ENCODE measurements at regions not wholly inside any gene's neighbourhood (a gene's known extent, or its start where the extent isn't known, plus 50 kb on each side); places are given as distances from the start of the nearest gene placed in this dataset.

GRCh38 chr6:132004668-132005067 is 53.5 kb upstream of the CCN2 start:
- no peak for ATAC-seq (ENCODE audit: low read depth)
- TF ChIP-seq CTCF (IDR thresholded peaks at IDR 0.05; ENCODE audit: poor library complexity, severe bottlenecking): no peak
- no peak for DNase-seq (ENCODE audit: low spot score)
- no peaks in the 10 kb centered on the region for H3K27me3 ChIP-seq (ENCODE audit: insufficient read depth, poor library complexity, severe bottlenecking)
- H3K4me3 ChIP-seq (ENCODE audit: severe bottlenecking): no peak overlapping the region
- peaks cover 3% of the 10 kb centered on the region for H3K9me3 ChIP-seq (ENCODE audit: severe bottlenecking)
- H3K27ac ChIP-seq (ENCODE audit: poor library complexity, severe bottlenecking): no peak overlapping the region
- H3K36me3 ChIP-seq (ENCODE audit: low read depth): no peaks in the 10 kb centered on the region
- no peaks in the 10 kb centered on the region for H3K4me1 ChIP-seq (ENCODE audit: insufficient read depth, poor library complexity, severe bottlenecking)

GRCh38 chr6:132003516-132004178 is 52.5 kb upstream of the CCN2 start:
- H3K36me3 ChIP-seq (ENCODE audit: low read depth): no peaks in the 10 kb centered on the region
- TF ChIP-seq CTCF (IDR thresholded peaks at IDR 0.05; ENCODE audit: poor library complexity, severe bottlenecking): no peak
- no peak overlapping the region for H3K4me3 ChIP-seq (ENCODE audit: severe bottlenecking)
- ATAC-seq (ENCODE audit: low read depth) (no peak), DNase-seq (ENCODE audit: low spot score) (no peak)
- H3K27ac ChIP-seq (ENCODE audit: poor library complexity, severe bottlenecking): no peak overlapping the region
- H3K27me3 ChIP-seq (ENCODE audit: insufficient read depth, poor library complexity, severe bottlenecking): no peaks in the 10 kb centered on the region
- H3K4me1 ChIP-seq (ENCODE audit: insufficient read depth, poor library complexity, severe bottlenecking): no peaks in the 10 kb centered on the region
- peaks cover 3% of the 10 kb centered on the region for H3K9me3 ChIP-seq (ENCODE audit: severe bottlenecking)

All from RWPE2 (cell line).